Thyroid gland (tissue), 4 donors: ENCODE measurements at regions not wholly inside any gene's neighbourhood (a gene's known extent, or its start where the extent isn't known, plus 50 kb on each side); places are given as distances from the start of the nearest gene placed in this dataset.

Experiments
- DNase-seq, 2 donors: peaks; one replicate each; pipeline ENCODE4 v3.0.0-alpha.2; 2019
- H3K27ac ChIP-seq, 3 donors: fragments of 200-600 bp; sonication (generic); 1 replicate in 2 of 3; 2 replicates in 1 of 3; pipeline ENCODE4 v1.5.1; 2016 to 2019; ENCODE audit warnings: mild to moderate bottlenecking in 1 of 3, moderate library complexity in 1 of 3
- H3K27me3 ChIP-seq: fragments of 200-600 bp; sonication (generic); one replicate; pipeline ENCODE4 v1.5.1; 2019
- H3K36me3 ChIP-seq, 2 donors: fragments of 200-600 bp; sonication (generic); one replicate each; pipeline ENCODE4 v1.5.1; 2016 to 2019
- H3K4me1 ChIP-seq, 2 donors: fragments of 200-600 bp; sonication (generic); one replicate each; pipeline ENCODE4 v1.5.1; 2017 to 2019
- H3K4me3 ChIP-seq, 3 donors: fragments of 200-600 bp; sonication (generic); replicated peaks in 1 of 3; 1 replicate in 2 of 3; 2 replicates in 1 of 3; pipeline ENCODE4 v1.5.1; 2016; ENCODE audit warnings: mild to moderate bottlenecking in 1 of 3
- H3K9me3 ChIP-seq: fragments of 200-600 bp; sonication (generic); one replicate; pipeline ENCODE4 v1.5.1; 2017
- CTCF ChIP-seq, 6 experiments: fragments of 200-600 bp in 3 of 6; fragments of 450-650 bp in 3 of 6; sonication (generic) in 3 of 6; IDR thresholded peaks; one replicate each; pipeline ENCODE4 v1.5.1; 2016 to 2019; ENCODE audit warnings: antibody characterized with exemption in 6 of 6, mild to moderate bottlenecking in 2 of 6, inconsistent platforms in 1 of 6, moderate library complexity in 1 of 6
- POLR2A ChIP-seq, 2 donors: fragments of 450-650 bp; IDR thresholded peaks; one replicate each; pipeline ENCODE4 v1.6.1; 2017; ENCODE audit warnings: antibody characterized with exemption in 2 of 2, mild to moderate bottlenecking in 2 of 2, moderate library complexity in 1 of 2
- WGBS, 2 donors: methylation state at CpG; one replicate each; pipeline ENCODE4 v1.1.5; 2017; 5-methylcytosine and 5-hydroxymethylcytosine counted together
- intact Hi-C: fragments of 100-400 bp; cut with DNase I; formaldehyde crosslinking; loops from one replicate; pipeline ENCODE4 v1.15.1; 2023

GRCh38 chr6:168923171-168923570 is 330.5 kb downstream of the THBS2 start:
- Histone ChIP-seq H3K4me1 (peaks cover 1 to 4% of the 10 kb centered on the region in 2 donors), H3K9me3 (no peaks in the 10 kb centered on the region), H3K27me3 (no peaks in the 10 kb centered on the region), H3K4me3 (no peak overlapping the region), H3K27ac (no peak overlapping the region), H3K36me3 (no peaks in the 10 kb centered on the region)
- intact Hi-C loops = no loop called here
- no peak for DNase-seq
- TF ChIP-seq POLR2A (IDR thresholded peaks at IDR 0.05) = no peak
- no peak for TF ChIP-seq CTCF (IDR thresholded peaks at IDR 0.05)
- 86 to 88% methylated on average over 7 of the region's 7 CpGs for WGBS, 2 donors

- no peaks in the 10 kb centered on the region for H3K27me3 ChIP-seq
- peaks cover 4 to 5% of the 10 kb centered on the region in 2 donors for H3K4me1 ChIP-seq
- no peak for TF ChIP-seq POLR2A (IDR thresholded peaks at IDR 0.05)
- no peak for TF ChIP-seq CTCF (IDR thresholded peaks at IDR 0.05)
- DNase-seq = no peak
- intact Hi-C loops = no loop called here
- H3K9me3 ChIP-seq = no peaks in the 10 kb centered on the region
- H3K27ac ChIP-seq = no peak overlapping the region
- 92 to 93% methylated on average over 7 of the region's 7 CpGs for WGBS, 2 donors
- H3K36me3 ChIP-seq = no peaks in the 10 kb centered on the region
- no peak overlapping the region for H3K4me3 ChIP-seq
These were observed 331.2 kb downstream of the THBS2 start for GRCh38 chr6:168922436-168922835.

- peaks cover 4 to 11% of the 10 kb centered on the region in 2 donors for H3K4me1 ChIP-seq
- no peak overlapping the region for H3K4me3 ChIP-seq
- no peaks in the 10 kb centered on the region for H3K36me3 ChIP-seq
- DNase-seq = no peak
- intact Hi-C loops = no loop called here
- TF ChIP-seq POLR2A (IDR thresholded peaks at IDR 0.05) (no peak), CTCF (IDR thresholded peaks at IDR 0.05) (no peak)
- WGBS, 2 donors = 81 to 86% methylated on average over 8 of the region's 8 CpGs
- H3K27ac ChIP-seq = no peak overlapping the region
- no peaks in the 10 kb centered on the region for H3K27me3 ChIP-seq
- no peaks in the 10 kb centered on the region for H3K9me3 ChIP-seq
These were observed 333.4 kb downstream of the THBS2 start for GRCh38 chr6:168920289-168920688.

- DNase-seq = no peak
- intact Hi-C loops = no loop called here
- Histone ChIP-seq H3K9me3 (no peaks in the 10 kb centered on the region), H3K27ac (no peak overlapping the region), H3K4me1 (peaks cover 4 to 11% of the 10 kb centered on the region in 2 donors), H3K4me3 (no peak overlapping the region), H3K27me3 (no peaks in the 10 kb centered on the region), H3K36me3 (no peaks in the 10 kb centered on the region)
- 51 to 52% methylated on average over 13 of the region's 13 CpGs for WGBS, 2 donors
- TF ChIP-seq POLR2A (IDR thresholded peaks at IDR 0.05) = no peak
- TF ChIP-seq CTCF (IDR thresholded peaks at IDR 0.05) = no peak
These were observed 334.0 kb downstream of the THBS2 start for GRCh38 chr6:168919470-168920179.

GRCh38 chr6:168916576-168917211 is 337.0 kb downstream of the THBS2 start:
- Histone ChIP-seq H3K27ac (no peak overlapping the region), H3K9me3 (no peaks in the 10 kb centered on the region), H3K36me3 (no peaks in the 10 kb centered on the region), H3K4me1 (peaks cover 4 to 11% of the 10 kb centered on the region in 2 donors), H3K27me3 (no peaks in the 10 kb centered on the region), H3K4me3 (no peak overlapping the region)
- no peak for TF ChIP-seq POLR2A (IDR thresholded peaks at IDR 0.05)
- no peak for TF ChIP-seq CTCF (IDR thresholded peaks at IDR 0.05)
- DNase-seq = peak; percentile 8 to 28
- intact Hi-C loops = no loop called here
- 55 to 56% methylated on average over 10 to 11 of the region's 11 CpGs for WGBS, 2 donors
